Limb (tissue), 2 donors: ENCODE measurements at regions not wholly inside any gene's neighbourhood (a gene's known extent, or its start where the extent isn't known, plus 50 kb on each side); places are given as distances from the start of the nearest gene placed in this dataset.

Experiments
- DNase-seq, 2 donors: peaks; one replicate each; pipeline ENCODE4 v3.0.0-alpha.2; 2016; ENCODE audit errors: extremely low spot score in 2 of 2

- DNase-seq, result no peak
These were observed 686.5 kb upstream of the ADAMTS16 start for GRCh38 chr5:4453655-4454054.

GRCh38 chr5:4479426-4479825 is 660.7 kb upstream of the ADAMTS16 start:
- DNase-seq, result no peak

GRCh38 chr5:4480528-4481349 is 659.4 kb upstream of the ADAMTS16 start:
- no peak for DNase-seq

GRCh38 chr5:4487581-4487980 is 652.5 kb upstream of the ADAMTS16 start:
- DNase-seq, result no peak

- peak in 1 of 2 donors; percentile 75 for DNase-seq
These were observed 628.0 kb upstream of the ADAMTS16 start for GRCh38 chr5:4511996-4512656.

GRCh38 chr5:4513381-4513780 is 626.7 kb upstream of the ADAMTS16 start:
- no peak for DNase-seq

- DNase-seq, result no peak
These were observed 626.0 kb upstream of the ADAMTS16 start for GRCh38 chr5:4514067-4514648.

- no peak for DNase-seq
These were observed 621.0 kb upstream of the ADAMTS16 start for GRCh38 chr5:4518903-4519672.

GRCh38 chr5:4520559-4520958 is 619.6 kb upstream of the ADAMTS16 start:
- no peak for DNase-seq

GRCh38 chr5:4523038-4523437 is 617.1 kb upstream of the ADAMTS16 start:
- DNase-seq, result no peak

GRCh38 chr5:4531756-4532704 is 608.1 kb upstream of the ADAMTS16 start:
- DNase-seq, result no peak

GRCh38 chr5:4532705-4533080 is 607.4 kb upstream of the ADAMTS16 start:
- no peak for DNase-seq

GRCh38 chr5:4533457-4534105 is 606.5 kb upstream of the ADAMTS16 start:
- DNase-seq, result no peak

GRCh38 chr5:4537489-4537888 is 602.6 kb upstream of the ADAMTS16 start:
- no peak for DNase-seq

GRCh38 chr5:4540375-4541173 is 599.6 kb upstream of the ADAMTS16 start:
- DNase-seq, result no peak

- DNase-seq, result no peak
These were observed 598.8 kb upstream of the ADAMTS16 start for GRCh38 chr5:4541334-4541733.

- DNase-seq, result no peak
These were observed 597.9 kb upstream of the ADAMTS16 start for GRCh38 chr5:4542145-4542778.

- no peak for DNase-seq
These were observed 596.0 kb upstream of the ADAMTS16 start for GRCh38 chr5:4544049-4544670.
